ENCODE measurements at regions not wholly inside any gene's neighbourhood (a gene's known extent, or its start where the extent isn't known, plus 50 kb on each side); places are given as distances from the start of the nearest gene placed in this dataset.

DNA sequence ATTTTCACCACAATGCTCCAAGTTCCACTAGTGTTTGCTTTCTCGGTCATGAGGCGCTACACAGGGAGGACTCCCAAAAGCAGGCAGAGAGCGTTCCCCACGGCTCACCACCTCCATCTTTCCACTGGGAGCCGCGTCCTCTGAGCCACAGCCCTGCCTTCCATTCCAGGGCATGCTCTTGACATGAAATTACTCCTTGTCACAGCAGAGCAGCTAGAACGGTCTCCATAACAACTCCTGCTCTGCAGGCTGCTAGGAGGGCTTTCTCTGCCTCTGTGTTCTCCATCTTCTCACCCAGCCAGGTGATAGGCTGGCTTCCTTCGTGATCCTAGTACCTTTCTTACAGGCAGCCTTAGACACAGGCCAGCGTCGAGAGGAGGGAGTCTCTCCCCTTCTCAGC is 171.8 kb upstream of the UBL3 start:
- DNase-seq (ENCODE audit: low read depth), result no peak
- CTCF ChIA-PET, result interaction anchor here (2.1 kb wide), 1 partner anchor 11 kb away, joined by 4 read pairs; no protein-coding TSS in a partner anchor
- TF ChIP-seq, protein P1, sequence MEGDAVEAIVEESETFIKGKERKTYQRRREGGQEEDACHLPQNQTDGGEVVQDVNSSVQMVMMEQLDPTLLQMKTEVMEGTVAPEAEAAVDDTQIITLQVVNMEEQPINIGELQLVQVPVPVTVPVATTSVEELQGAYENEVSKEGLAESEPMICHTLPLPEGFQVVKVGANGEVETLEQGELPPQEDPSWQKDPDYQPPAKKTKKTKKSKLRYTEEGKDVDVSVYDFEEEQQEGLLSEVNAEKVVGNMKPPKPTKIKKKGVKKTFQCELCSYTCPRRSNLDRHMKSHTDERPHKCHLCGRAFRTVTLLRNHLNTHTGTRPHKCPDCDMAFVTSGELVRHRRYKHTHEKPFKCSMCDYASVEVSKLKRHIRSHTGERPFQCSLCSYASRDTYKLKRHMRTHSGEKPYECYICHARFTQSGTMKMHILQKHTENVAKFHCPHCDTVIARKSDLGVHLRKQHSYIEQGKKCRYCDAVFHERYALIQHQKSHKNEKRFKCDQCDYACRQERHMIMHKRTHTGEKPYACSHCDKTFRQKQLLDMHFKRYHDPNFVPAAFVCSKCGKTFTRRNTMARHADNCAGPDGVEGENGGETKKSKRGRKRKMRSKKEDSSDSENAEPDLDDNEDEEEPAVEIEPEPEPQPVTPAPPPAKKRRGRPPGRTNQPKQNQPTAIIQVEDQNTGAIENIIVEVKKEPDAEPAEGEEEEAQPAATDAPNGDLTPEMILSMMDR (IDR thresholded peaks at IDR 0.05; ENCODE audit: insufficient read depth, low read depth, low read length), result no peak

DNA sequence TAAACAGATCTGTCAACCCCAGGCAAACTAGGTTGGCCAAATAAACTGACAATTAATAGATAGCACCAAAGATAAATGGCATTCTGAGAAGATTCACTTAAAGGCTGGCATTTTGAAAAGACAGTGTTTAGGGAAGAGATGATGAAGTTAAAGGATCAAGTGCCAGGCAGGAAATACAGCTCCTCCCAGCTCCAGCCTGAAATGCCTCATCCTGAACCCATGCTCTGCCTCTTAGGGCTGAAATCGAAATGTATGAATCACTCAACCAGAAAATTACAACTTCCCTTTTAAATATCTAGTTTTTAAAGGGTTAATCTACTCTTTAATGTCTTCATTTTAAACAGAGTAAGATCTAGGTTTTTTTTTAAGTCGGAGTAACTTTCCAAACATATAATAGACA is 171.2 kb upstream of the UBL3 start:
- H3K36me3 ChIP-seq (ENCODE audit: control insufficient read depth, insufficient read depth, low read length), result no peaks in the 10 kb centered on the region
- H3K27me3 ChIP-seq (ENCODE audit: control insufficient read depth, insufficient read depth, low read length), result no peaks in the 10 kb centered on the region
- TF ChIP-seq, protein P1 (IDR thresholded peaks at IDR 0.05; ENCODE audit: insufficient read depth, low read depth, low read length), result no peak
- no peak overlapping the region for H3K4me3 ChIP-seq (ENCODE audit: low read depth, low read length)
- CTCF ChIA-PET, result interaction anchor here (2.1 kb wide), 1 partner anchor 11 kb away, joined by 4 read pairs; no protein-coding TSS in a partner anchor
- no peak for DNase-seq (ENCODE audit: low read depth)
- POLR2A ChIA-PET, result no interaction called here

More for the DNA sequence above, 171.8 kb upstream of the UBL3 start:
- no peaks in the 10 kb centered on the region for H3K36me3 ChIP-seq (ENCODE audit: control insufficient read depth, insufficient read depth, low read length)
- POLR2A ChIA-PET, result no interaction called here
- H3K4me3 ChIP-seq (ENCODE audit: low read depth, low read length), result no peak overlapping the region
- no peaks in the 10 kb centered on the region for H3K27me3 ChIP-seq (ENCODE audit: control insufficient read depth, insufficient read depth, low read length)

DNA sequence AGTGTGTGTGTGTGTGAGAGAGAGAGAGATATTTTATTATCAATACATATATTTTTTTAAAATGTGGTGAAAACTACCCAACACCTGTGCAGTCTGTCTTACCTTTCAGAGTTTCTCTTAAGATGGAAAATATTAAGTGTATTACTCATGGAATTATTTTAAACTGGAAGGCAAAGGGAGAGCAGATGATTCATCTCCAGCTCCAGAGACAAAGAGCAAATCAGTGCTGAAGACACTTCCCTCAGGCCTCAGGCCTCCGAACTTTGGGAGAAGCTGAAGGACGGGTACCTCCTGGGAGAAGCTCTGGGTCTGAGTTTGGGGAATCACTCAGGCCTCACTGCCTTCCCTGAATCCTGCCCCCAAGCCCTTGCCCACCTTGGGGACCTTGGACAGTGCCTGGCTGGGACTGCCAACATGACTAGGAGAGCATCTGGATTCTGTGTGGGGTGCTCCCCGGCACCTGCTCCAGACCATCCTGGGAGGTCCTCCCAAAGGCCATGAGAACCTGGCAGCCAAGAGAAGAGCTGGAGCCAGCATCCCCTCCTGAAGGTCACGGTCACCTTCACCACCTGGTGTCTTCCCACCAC is 170.4 kb upstream of the UBL3 start:
- Histone ChIP-seq H3K27me3 (ENCODE audit: control insufficient read depth, insufficient read depth, low read length) (no peaks in the 10 kb centered on the region), H3K4me3 (ENCODE audit: low read depth, low read length) (no peak overlapping the region), H3K36me3 (ENCODE audit: control insufficient read depth, insufficient read depth, low read length) (no peaks in the 10 kb centered on the region)
- CTCF ChIA-PET, result interaction anchor here (0.7 to 2.1 kb wide), 3 partner anchors 10 to 97 kb away, joined by 3 to 4 read pairs (median 3); no protein-coding TSS in a partner anchor
- TF ChIP-seq, protein P1 (IDR thresholded peaks at IDR 0.05; ENCODE audit: insufficient read depth, low read depth, low read length), result no peak
- POLR2A ChIA-PET, result no interaction called here
- DNase-seq (ENCODE audit: low read depth), result no peak

DNA sequence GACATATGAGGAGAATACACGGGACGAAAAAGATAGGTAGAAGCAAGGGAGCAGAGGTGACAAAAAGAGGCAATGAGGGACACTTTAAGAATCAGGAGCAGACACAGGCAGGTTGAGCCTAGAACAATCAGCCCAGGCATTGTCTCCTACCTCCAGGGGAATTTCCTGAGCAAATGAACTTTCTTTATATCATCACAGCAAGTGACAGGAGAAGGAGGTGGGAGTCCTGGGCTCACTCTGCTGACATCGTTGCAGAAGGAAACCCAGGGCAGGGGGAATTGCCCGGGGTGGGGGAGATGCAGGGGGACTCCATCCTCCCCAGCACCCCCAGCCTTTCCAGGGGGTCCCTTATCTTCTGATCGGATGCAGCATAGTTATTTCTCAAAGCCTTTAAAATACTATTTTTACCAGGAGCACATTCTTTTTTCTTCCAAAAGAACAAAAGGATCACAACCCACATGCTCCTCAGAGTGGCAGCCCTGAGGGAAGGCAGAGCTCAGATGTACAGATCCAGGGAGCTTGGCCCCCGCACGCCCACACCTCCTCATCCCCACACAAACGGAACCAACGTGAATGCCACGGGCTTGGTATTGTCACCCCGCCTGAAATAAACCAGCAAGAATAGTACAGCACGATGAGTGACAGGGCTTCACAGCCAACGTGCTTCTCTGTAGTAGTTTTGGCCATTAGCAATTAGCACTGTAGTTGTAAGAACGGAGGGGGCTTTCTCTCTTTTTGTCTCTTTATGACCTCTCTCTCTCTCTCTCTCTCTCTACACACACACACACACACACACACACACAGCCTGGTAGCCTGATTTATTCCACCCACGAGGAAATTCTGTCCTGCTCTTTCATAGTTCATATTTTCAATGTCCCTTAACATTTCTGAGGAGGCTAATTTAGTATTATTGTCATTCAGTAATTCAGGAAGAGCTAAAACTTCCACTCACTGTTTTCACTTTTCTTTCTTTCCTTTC is 169.5 kb upstream of the UBL3 start:
- DNase-seq (ENCODE audit: low read depth), result no peak
- POLR2A ChIA-PET, result no interaction called here
- TF ChIP-seq, protein P1 (IDR thresholded peaks at IDR 0.05; ENCODE audit: insufficient read depth, low read depth, low read length), result no peak
- no peaks in the 10 kb centered on the region for H3K36me3 ChIP-seq (ENCODE audit: control insufficient read depth, insufficient read depth, low read length)
- CTCF ChIA-PET, result interaction anchor here (0.7 to 2.1 kb wide), 3 partner anchors 9 to 96 kb away, joined by 3 to 4 read pairs (median 3); no protein-coding TSS in a partner anchor
- no peaks in the 10 kb centered on the region for H3K27me3 ChIP-seq (ENCODE audit: control insufficient read depth, insufficient read depth, low read length)
- no peak overlapping the region for H3K4me3 ChIP-seq (ENCODE audit: low read depth, low read length)

DNA sequence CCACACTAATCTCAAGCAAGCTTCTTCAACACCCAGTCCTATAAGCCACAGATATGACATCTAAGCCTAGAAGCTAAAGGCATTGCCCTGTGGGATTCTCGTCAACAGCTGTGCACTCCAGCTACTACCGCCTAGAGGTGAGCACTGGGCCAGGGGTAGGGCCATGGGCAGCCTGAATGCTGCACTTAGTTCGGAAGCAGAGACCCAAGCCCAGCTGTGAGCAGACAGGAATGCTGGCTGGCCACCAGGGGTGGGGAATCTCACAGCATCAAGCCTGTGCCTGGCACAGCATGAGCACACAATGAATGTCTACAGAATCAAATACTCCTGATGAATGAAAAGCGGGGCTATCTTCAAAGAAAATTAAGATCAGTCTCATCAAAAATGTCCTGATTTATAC is 167.5 kb upstream of the UBL3 start:
- TF ChIP-seq, protein P1 (IDR thresholded peaks at IDR 0.05; ENCODE audit: insufficient read depth, low read depth, low read length), result no peak
- Histone ChIP-seq H3K36me3 (ENCODE audit: control insufficient read depth, insufficient read depth, low read length) (no peaks in the 10 kb centered on the region), H3K27me3 (ENCODE audit: control insufficient read depth, insufficient read depth, low read length) (no peaks in the 10 kb centered on the region), H3K4me3 (ENCODE audit: low read depth, low read length) (no peak overlapping the region)
- ChIA-PET POLR2A (interaction anchor here (0.6 kb wide), 1 partner anchor 16 kb away, joined by 3 read pairs; no protein-coding TSS in a partner anchor), CTCF (interaction anchor here (1.0 kb wide), 1 partner anchor 9 kb away, joined by 3 read pairs; no protein-coding TSS in a partner anchor)
- DNase-seq (ENCODE audit: low read depth), result no peak

Measured in BJ (cell line).